ENCODE measurements at regions not wholly inside any gene's neighbourhood (a gene's known extent, or its start where the extent isn't known, plus 50 kb on each side); places are given as distances from the start of the nearest gene placed in this dataset.

DNA sequence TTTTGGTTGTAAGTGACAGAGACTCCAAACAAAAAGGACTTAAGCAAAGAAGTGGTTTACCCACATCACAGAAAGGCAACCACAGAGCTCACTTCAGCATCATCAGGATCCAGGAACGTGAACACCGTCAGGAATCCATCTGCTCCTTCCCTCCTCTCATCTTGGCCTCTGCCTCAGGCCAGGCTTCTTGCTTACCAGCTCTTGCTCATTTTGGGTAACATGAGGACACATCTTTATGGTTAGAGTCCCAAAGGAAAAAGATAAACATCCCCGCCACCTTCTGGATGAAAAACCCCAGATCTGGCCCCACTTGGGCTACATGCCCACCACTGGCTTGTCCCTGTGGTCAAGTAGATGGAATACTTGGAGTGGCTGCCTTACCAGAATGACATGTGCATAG lies 176.8 kb upstream of the RPL34 start:
- TF ChIP-seq, protein P1, sequence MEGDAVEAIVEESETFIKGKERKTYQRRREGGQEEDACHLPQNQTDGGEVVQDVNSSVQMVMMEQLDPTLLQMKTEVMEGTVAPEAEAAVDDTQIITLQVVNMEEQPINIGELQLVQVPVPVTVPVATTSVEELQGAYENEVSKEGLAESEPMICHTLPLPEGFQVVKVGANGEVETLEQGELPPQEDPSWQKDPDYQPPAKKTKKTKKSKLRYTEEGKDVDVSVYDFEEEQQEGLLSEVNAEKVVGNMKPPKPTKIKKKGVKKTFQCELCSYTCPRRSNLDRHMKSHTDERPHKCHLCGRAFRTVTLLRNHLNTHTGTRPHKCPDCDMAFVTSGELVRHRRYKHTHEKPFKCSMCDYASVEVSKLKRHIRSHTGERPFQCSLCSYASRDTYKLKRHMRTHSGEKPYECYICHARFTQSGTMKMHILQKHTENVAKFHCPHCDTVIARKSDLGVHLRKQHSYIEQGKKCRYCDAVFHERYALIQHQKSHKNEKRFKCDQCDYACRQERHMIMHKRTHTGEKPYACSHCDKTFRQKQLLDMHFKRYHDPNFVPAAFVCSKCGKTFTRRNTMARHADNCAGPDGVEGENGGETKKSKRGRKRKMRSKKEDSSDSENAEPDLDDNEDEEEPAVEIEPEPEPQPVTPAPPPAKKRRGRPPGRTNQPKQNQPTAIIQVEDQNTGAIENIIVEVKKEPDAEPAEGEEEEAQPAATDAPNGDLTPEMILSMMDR (conservative IDR thresholded peaks at IDR 0.05; ENCODE audit: low read length) = no peak
- no peak for TF ChIP-seq EZH2phosphoT487 (IDR thresholded peaks at IDR 0.05; ENCODE audit: borderline replicate concordance, low read depth, low read length)

Data from OCI-LY7 (cell line).